ENCODE measurements at regions not wholly inside any gene's neighbourhood (a gene's known extent, or its start where the extent isn't known, plus 50 kb on each side); places are given as distances from the start of the nearest gene placed in this dataset. TPM values are rescaled to one million over a fixed set of nuclear protein-coding genes. Genes with fewer than 3 reads are reported as not detected.

Small RNAs in the stretch of these regions (small RNA-seq; reads per million reads assigned to genes)
- gene MIR378C (ENCODE audit: insufficient read depth) (0.90 reads per million), gene RF00019 (ENCODE audit: insufficient read depth) (not detected)

Measured in mesendoderm (in vitro differentiated cells).